ENCODE measurements at regions not wholly inside any gene's neighbourhood (a gene's known extent, or its start where the extent isn't known, plus 50 kb on each side); places are given as distances from the start of the nearest gene placed in this dataset.
"Not testable (repeated sequence)": the region's sequence is repeated elsewhere in the genome, so short reads cannot be mapped to it uniquely, and the experiment has no call there.

DNA sequence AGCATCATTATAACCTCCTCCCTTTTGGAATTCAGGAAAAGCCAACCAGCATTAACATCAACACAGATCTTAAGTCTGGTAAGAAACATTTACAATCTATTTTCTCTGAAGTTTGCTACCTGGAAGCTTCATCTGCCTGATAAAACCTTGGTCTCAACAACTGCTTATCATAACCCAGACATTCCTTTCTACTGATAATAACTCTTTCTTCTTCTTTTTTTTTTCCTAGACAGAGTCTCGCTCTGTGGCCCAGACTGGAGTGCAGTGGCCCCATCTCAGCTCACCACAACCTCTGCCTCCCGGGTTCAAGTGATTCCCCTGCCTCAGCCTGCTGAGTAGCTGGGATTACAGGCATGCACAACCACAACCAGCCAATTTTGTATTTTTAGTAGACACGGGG, 534.6 kb downstream of the KCNJ18 start:
- intact Hi-C loops (cut with micrococcal nuclease; ENCODE audit: unreplicated experiment); H3K9me3 ChIP-seq (ENCODE audit: control insufficient read depth, insufficient read depth, low read depth, low read length); H3K27me3 ChIP-seq (ENCODE audit: control insufficient read depth, insufficient read depth, low read length); ATAC-seq; H3K27ac ChIP-seq (ENCODE audit: low read length); CTCF ChIA-PET; H3K4me1 ChIP-seq (ENCODE audit: control insufficient read depth, insufficient read depth, low read length); POLR2A ChIA-PET; H3K4me3 ChIP-seq (ENCODE audit: low read depth in 2 of 2, low read length in 2 of 2); H3K36me3 ChIP-seq (ENCODE audit: control insufficient read depth, insufficient read depth, low read length); BruUV-seq (replicated peaks); DNase-seq (ENCODE audit: low read depth, low spot score); in situ Hi-C loops (cut with HindIII; ENCODE audit: low pct_unique_long_range_greater_than_20kb, low sequenced_read_pairs): not testable (repeated sequence)

DNA sequence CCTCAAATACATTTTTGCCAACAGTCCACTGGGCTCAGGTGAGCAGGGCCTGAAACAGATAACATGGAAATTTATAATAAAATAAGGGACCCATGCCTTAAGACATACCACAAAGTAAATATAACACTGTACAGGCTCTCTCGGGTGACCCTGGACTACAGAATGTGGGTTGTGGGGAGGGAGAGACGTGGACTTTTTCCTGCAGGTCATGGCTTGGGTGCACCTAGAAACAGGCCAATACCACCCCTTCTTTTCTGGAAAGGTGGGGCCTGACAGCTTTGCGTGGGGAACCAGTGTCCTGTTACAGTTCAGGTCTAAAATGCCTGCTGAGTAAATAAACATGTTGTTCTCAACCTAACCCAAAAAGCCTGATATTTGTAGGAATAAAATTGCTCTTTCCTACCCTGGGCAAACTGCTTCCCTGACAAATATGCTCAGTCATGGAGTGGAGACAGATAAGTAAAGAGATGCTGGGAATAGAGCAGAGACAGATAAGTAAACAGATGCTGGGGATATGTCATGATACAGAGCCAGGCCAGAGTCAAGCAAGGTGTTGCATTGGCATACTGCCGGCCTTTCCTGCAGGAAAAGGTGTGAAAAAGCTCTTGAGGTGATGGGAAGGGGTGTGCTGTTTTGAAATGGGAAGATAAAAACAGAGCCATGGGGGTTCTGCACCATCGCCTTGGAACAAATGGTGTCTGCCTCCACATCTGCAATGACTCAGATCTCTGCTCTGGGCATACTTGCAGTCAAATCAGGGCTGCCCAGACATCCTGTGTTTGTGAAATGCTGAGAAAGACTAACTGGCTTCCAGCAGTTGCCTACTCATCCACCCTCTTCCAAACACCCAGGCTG, 535.6 kb downstream of the KCNJ18 start:
- H3K9me3 ChIP-seq (ENCODE audit: control insufficient read depth, insufficient read depth, low read depth, low read length); DNase-seq (ENCODE audit: low read depth, low spot score): not testable (repeated sequence)

GRCh38 chr17:22229821-22230220, 537.5 kb downstream of the KCNJ18 start:
- DNase-seq (ENCODE audit: low read depth, low spot score); H3K4me3 ChIP-seq (ENCODE audit: low read depth in 2 of 2, low read length in 2 of 2); BruUV-seq (replicated peaks); H3K36me3 ChIP-seq (ENCODE audit: control insufficient read depth, insufficient read depth, low read length); H3K9me3 ChIP-seq (ENCODE audit: control insufficient read depth, insufficient read depth, low read depth, low read length); in situ Hi-C loops (cut with HindIII; ENCODE audit: low pct_unique_long_range_greater_than_20kb, low sequenced_read_pairs); H3K4me1 ChIP-seq (ENCODE audit: control insufficient read depth, insufficient read depth, low read length); ATAC-seq; POLR2A ChIA-PET; H3K27ac ChIP-seq (ENCODE audit: low read length); H3K27me3 ChIP-seq (ENCODE audit: control insufficient read depth, insufficient read depth, low read length); intact Hi-C loops (cut with micrococcal nuclease; ENCODE audit: unreplicated experiment); CTCF ChIA-PET: not testable (repeated sequence)

More for the DNA sequence above, 535.6 kb downstream of the KCNJ18 start:
- BruUV-seq (replicated peaks); ATAC-seq; intact Hi-C loops (cut with micrococcal nuclease; ENCODE audit: unreplicated experiment); POLR2A ChIA-PET; H3K4me3 ChIP-seq (ENCODE audit: low read depth in 2 of 2, low read length in 2 of 2); H3K4me1 ChIP-seq (ENCODE audit: control insufficient read depth, insufficient read depth, low read length); H3K36me3 ChIP-seq (ENCODE audit: control insufficient read depth, insufficient read depth, low read length); CTCF ChIA-PET; H3K27me3 ChIP-seq (ENCODE audit: control insufficient read depth, insufficient read depth, low read length); H3K27ac ChIP-seq (ENCODE audit: low read length); in situ Hi-C loops (cut with HindIII; ENCODE audit: low pct_unique_long_range_greater_than_20kb, low sequenced_read_pairs): not testable (repeated sequence)

- H3K27ac ChIP-seq (ENCODE audit: low read length), result no peak overlapping the region
- ChIA-PET CTCF (no interaction called here), POLR2A (no interaction called here)
- no peak overlapping the region for H3K4me3 ChIP-seq (ENCODE audit: low read depth in 2 of 2, low read length in 2 of 2)
- H3K27me3 ChIP-seq (ENCODE audit: control insufficient read depth, insufficient read depth, low read length), result no peaks in the 10 kb centered on the region
- H3K4me1 ChIP-seq (ENCODE audit: control insufficient read depth, insufficient read depth, low read length), result no peaks in the 10 kb centered on the region
- TF ChIP-seq REST (IDR thresholded peaks at IDR 0.05; ENCODE audit: insufficient read depth in 1 of 2, low read depth in 2 of 2, low read length in 1 of 2), result no peak
- BruUV-seq (replicated peaks), result no TSS peak
- ATAC-seq, result no peak
- H3K9me3 ChIP-seq (ENCODE audit: control insufficient read depth, insufficient read depth, low read depth, low read length), result no peaks in the 10 kb centered on the region
- no peak for DNase-seq (ENCODE audit: low read depth, low spot score)
- in situ Hi-C loops (cut with HindIII; ENCODE audit: low pct_unique_long_range_greater_than_20kb, low sequenced_read_pairs), result no loop called here
- no peaks in the 10 kb centered on the region for H3K36me3 ChIP-seq (ENCODE audit: control insufficient read depth, insufficient read depth, low read length)
- intact Hi-C loops (cut with micrococcal nuclease; ENCODE audit: unreplicated experiment), result no loop called here
Measured at GRCh38 chr17:22233382-22233781, 541.1 kb downstream of the KCNJ18 start.

All from Panc1 (cell line).